NCI-H1417 treated with DMSO at 0.1 percent for 48 hours (cell line): ENCODE measurements at regions not wholly inside any gene's neighbourhood (a gene's known extent, or its start where the extent isn't known, plus 50 kb on each side); places are given as distances from the start of the nearest gene placed in this dataset.
"Not testable (repeated sequence)": the region's sequence is repeated elsewhere in the genome, so short reads cannot be mapped to it uniquely, and the experiment has no call there.

Experiments
- DNase-seq: peaks from one replicate; lab custom pipeline; 2025; lab: John Stamatoyannopoulos, UW

DNA sequence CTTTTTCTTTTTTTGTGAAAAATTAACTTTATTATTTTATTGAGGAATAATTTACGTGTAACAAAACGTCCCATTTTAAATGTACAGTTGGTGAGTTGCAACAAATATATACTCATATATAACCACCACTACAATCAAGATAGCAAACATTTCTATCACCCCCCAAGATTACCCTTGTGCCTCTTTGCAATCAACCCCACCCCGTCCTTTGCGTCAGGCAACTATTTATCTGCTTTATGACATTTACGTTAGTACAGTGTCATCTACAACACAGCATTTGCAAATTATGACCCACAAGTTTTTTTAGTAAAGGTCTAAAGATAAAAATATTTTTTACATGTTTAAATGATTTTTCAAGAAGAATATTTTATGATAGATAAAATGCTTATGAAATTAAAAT lies 485.6 kb upstream of the SOX9 start:
- no peak for DNase-seq

DNA sequence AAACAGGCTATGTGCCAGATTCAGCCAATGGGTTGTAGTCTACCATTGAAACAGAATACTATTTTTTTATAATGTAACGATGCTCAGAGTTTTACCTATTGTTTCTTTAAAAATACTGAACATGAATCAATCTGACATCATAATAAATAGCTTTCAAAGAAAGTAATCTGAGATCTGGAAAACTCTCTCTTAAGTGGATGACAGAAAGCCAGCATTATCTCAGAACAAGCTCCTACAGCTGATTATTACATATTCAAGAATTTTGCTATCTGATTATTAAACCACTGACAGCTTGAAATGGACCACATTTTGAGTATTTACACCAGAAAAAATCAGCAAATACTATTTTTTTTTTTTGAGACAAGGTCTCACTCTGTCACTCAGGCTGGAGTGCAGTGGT lies 484.2 kb upstream of the SOX9 start:
- no peak for DNase-seq

DNA sequence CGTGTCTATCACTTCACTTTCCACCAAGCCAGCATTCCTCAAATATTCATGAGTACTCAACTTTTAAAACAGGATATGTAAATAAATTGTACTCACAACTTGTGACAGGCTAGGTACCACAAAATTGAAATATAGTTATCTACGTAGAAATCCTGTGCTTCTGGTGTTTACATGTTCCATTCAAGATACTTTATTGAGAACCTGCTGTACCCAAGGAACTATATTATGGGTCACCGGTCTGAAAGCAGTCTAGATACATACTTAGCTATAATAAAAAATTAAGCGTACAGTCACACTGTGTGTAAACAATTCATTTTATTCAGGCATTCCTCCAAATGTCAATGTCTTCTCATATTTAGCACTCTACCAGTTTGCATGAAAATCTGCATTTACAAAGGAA lies 482.2 kb upstream of the SOX9 start:
- DNase-seq, result no peak

DNA sequence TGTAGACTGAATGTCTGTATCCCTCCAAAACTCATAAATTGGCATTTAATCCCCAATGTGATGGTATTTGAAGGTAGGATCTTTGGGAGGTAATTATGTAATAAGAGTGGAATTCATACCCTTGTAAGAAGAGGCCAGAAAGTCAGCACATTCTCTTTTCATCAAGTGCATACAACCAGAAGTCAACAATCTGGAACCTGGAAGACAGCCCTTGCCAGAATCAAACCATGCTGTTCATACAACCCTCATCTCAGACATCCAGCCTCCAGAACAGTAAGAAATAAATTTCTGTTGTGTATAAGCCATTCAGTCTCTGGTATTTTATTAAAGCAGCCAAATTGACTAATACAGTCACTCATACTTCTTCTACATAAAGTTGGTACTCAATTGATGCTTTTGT lies 481.0 kb upstream of the SOX9 start:
- no peak for DNase-seq

DNA sequence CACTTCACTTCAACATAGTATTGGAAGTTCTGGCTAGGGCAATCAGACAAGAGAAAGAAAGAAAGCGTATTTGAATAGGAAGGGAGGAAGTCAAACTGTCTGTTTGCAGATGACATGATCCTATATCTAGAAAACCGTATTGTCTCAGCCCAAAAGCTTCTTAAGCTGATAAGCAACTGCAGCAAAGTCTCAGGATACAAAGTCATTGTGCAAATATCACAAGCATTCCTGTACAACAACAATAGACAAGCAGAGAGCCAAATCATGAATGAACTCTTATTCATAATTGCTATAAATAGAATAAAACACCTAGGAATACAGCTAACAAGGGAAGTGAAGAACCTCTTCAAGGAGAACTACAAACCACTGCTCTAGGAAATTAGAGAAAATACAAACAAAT lies 473.9 kb upstream of the SOX9 start:
- not testable (repeated sequence) for DNase-seq

DNA sequence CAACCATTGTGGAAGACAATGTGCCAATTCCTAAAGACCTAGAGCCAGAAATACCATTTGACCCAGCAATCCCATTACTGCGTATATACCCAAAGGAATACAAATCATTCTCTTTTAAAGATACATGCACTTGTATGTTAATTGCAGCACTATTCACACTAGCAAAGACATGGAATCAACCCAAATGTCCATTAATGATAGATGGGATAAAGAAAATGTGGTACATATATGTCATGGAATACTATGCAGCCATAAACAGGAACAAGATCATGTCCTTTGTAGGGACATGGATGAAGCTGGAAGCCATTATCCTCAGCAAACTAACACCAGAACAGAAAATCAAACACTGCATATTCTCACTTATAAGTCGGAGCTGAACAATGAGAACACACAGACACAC lies 472.5 kb upstream of the SOX9 start:
- DNase-seq, result not testable (repeated sequence)

DNA sequence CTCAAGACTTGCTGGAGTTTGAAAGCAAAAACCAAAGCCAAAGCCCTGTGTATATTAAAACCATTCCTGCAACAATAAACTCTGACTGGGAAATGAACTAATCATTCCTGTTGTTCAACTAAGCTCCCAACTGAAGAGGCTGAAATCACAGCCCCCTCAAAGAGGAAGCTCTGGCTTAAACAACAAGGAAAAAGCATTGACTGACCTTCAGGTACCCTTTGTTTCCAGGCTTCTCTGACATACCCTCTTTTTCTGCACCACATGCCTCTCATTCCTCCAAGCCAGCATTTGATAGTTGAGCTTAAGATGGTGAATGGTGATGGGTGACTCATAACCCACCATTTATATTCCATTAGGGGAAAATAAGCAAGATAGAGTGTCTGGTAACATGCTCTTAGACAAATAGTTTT lies 470.9 kb upstream of the SOX9 start:
- no peak for DNase-seq

DNA sequence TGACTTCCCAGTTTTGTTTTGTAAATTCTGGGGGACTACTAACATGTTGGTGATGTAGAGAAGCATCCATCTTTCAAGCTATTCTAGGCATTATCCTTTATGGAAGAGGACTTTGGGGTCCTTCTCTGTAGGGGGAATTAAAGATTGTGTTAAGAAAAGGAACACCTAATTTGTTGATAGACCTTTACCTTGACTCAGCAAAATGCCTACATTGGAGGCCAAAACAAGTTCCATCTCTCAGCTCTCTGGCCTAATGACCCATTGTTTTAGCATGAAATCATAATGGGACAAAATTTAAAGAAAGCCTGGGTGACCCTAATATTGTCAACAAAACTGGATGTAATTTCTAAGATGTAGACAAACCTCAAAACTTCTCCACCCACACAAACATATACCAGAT lies 465.3 kb upstream of the SOX9 start:
- no peak for DNase-seq

DNA sequence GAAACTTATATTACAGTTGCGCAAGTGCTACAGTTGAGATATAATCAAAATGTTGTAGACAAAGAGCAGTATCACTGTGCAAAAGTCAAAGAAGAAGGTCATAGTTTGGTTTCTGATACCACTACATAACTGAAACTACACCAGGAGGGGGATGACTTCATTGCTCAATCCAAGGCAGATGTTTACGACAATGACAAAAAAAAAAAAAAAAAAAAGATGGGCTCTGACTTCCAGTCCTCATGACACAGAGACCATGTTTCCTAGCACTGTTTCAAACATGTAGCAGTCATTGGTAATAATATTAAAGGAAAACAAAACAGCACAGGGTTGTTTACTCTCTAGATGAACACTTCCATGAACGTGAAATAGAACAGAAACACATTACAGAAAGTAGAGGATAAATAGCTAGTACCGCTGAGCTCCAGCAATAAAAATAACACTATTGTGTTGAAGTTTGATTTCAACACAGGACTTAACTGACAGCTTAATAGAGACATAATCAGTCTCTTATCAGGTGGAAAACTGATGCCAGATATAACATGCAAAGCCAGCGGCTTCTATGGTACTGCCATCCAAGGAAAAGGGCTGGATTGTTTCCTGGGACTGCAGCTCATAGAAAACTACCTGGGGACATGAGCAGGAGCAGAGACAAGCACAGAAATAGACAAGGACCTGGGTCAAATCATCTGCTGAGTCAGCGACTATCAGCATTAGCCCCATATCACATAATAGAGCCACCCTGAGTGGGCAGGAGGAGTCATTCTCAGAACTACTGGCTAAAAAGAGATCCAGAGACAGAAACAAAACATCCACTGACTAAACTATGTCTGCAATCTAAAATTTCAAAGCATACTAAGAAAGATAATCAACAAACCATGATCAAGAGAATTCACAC lies 463.6 kb upstream of the SOX9 start:
- no peak for DNase-seq

DNA sequence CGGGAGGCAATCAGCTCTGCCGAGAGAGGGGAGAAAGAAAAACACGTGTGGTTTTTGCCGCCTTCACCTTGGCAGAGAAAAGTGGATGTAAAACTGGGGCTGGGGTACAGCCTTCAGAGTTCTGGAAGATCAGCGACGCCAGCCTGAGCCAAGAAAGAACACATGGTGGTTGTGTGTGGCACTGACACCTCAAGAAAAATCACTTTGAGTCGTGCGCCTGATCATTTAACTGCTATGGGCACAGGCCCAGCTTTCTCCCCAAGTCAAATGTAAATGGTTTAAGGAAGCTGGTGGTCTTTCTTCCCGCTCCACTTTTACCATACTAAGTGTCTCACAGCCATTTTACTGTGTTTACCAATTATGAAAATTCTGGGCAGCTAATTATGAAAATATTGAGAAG lies 461.8 kb upstream of the SOX9 start:
- DNase-seq, result no peak

DNA sequence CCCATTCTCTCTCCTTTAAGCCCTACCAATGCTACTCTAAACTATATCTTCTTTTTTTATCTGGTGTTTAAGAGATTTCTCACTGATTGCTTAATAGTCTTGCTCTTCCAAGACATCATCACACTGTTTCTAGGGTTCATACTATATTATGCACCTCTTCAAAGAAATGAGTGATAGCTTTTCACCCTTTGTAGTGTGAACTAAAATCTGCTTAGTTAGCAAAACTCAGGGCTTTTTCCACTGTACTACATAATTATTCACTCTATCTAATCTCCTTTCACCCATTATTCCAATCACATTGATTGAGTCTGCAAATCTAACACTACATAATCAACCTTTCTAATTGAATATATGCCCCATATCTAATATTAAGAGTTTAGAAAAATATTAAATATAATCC lies 456.0 kb upstream of the SOX9 start:
- no peak for DNase-seq

DNA sequence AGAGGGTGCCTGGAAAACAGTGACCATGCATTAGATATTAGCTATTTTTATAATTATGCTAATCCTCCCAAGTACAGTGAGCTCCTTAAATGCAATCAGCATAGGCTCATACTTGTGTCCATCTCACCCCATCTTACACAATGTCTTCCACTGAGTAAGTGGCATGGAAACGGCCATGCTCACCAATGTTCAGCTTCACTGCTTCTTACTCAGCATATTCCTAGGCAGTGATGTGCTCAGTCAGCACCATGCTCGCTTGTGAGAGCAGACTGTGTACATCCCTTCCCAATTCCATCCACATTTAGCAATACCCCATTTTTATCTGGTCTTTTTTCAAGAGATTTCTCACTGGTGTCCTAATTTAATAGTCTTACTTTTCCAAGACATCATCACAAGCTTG lies 454.8 kb upstream of the SOX9 start:
- DNase-seq, result no peak

DNA sequence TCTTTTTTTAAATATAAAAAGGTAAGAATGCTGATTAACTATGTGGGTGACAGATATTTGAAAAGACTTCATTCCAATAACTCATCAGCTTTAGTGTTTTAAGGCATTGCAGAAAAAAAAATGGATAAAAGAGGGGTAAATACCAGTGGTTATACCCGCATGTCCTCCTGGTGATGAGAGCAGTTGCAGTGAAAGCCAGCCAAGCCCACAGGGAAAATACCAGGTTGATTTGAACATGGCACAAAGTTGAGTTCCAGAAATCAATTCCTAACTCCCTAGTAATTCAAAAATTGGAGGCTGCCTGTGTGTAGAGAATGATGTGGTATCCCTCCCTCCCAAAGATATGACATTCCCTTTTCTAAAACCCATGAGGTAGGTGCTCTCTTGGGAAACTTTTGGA lies 453.2 kb upstream of the SOX9 start:
- DNase-seq, result no peak

DNA sequence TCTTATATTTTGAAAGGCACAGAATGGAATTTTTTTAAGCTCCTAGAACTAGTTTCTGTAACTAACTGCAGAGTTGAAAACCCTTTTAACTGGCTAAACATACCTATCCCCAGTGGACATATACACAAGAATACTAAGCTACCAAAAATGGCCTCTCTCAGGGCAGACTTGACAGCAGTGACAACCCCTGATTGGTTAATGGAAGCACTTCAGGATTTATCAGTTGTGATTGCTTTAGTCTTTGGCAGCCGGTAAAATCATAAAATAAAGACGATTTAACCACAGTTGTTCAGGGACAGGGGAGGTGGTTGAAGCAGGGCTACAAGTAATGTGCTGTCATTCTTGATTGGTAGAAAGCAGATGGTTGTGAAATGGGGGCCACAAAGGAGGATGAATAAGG lies 452.0 kb upstream of the SOX9 start:
- DNase-seq, result no peak

DNA sequence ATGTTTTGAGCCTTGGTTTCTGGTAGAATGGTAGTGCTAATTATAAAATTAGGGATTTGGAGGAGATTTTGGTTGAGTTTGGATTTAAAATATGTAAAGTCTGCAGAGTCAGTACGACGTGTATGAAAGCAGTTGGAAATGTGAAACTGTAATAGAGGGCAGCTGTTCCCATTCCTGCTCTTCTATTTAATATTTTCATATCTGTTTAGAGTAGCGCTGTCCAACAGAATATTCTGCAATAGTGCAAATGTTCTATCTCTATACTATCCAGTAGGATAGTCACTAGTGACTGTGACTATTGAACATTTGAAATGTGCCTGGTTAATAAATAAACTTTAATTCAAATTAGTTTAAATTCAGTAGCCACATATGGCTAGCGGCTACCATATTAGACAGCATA lies 443.4 kb upstream of the SOX9 start:
- DNase-seq, result no peak

DNA sequence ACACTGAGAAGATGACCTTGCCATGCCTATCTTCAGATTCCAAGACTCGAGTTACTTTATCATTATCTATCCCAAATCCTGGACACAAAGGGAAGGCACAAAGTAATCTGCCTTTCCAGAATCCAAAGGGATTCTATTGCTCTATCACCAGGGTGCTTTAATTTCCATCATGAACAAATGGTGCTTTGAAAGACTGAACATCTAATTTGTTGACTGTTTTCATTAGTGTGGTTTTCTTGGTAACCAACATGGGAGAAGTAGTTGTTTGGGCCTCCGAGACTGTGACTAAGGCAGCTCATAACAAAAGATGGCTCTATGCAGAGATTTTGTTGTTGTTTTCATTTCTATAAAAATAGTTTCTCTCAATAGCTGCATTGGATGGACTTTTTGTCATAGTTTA lies 441.0 kb upstream of the SOX9 start:
- no peak for DNase-seq

DNA sequence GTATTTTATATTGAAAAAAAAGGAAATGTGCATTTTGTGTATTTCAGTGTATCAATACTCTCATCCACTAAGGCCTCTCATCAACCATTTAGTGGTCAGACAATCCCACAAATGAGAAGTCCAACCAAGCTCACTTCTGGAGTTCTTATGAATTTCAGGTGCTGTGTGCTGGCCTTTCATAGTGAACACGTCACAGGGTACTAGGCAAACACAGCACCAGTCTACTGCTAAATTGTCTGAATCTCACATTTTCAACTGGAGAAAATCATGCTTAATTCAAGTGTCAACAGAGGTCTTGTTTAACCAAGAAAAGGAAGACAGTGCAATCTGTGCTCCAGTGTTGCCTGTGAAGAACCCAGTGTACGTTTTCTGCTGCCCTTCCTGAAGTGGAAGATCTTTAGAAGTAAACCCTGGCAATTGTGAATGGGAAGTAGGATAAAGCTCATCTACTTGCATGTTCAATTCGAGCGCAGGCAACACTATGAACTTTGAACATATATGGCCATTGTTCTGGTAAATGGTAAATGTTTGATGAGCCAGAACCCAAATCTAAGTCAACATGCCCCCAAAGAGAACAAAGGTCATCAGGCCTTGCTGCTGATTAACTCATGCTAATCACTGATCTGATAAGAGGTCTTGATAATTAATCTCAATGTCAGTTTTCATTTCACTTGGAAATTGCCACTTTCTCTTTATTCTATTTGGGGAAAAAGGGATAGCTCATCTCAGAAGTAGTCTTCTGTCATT lies 439.2 kb upstream of the SOX9 start:
- no peak for DNase-seq

DNA sequence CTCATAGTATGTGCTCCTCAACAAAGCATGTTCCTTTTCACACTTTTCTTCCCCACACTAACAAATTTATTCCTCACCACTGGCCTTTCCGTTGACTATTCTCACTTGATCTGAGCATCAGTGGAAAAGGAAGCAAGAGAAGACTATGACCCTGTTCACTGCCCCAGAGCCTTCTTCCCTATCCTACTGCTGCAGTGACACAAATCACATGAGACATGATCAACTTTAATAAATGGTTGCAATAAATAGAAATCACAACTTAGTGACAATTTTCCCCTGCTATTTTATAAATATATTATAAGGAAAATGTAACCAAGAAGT lies 438.7 kb upstream of the SOX9 start:
- no peak for DNase-seq

DNA sequence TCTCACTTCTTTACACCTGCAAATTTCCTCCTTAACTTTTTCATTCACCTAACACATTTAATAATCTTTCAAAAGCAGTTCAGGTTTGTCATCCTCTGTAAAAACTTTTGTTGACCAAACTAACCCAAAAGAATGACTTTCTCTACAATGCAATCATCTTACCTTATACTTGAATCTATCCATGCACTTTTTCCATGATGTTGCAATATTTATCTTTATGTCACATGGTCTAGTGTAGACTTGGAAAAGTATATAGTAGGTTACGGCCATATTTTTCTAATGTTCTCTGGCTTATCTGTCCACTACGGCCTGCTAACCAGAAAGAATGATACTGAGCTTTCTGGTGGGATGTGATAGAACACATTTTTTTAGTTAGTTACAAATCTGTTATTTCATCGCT lies 431.0 kb upstream of the SOX9 start:
- no peak for DNase-seq

DNA sequence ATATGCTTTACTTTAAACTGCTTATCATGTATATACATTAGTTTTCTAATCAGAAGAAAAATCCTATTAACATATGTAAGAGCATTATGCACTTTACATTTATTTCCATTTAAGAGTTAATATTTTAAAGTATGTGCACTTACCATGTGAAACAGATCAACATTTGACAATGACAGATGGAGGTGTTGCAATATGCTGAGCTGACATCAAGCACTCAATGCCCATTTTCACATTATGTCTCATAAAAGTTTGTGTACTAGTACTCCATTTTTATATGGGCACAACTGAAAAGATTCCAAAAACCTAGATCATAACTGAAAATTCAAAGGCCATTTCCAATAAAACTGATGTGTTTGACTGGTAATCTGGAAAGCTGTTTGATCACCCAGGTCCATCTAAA lies 420.9 kb upstream of the SOX9 start:
- no peak for DNase-seq

DNA sequence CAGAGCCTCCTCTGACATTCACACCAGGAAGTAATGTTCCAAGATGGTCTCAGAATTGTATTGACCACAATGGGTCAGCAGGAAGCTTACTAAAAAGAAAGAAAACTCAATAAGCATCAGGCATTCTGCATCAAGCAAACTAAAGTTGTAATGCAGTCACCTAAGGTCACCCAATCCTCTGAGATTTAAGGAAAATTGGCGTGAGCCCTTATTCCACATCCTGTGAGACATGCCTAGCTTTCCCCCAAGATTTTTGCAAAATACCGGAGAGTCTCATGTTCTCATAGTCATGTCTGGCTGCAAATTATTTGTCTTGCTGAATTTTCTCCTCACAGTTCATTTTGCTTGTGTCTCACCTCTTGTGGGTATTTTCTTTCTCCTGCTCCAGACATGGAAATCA lies 417.1 kb upstream of the SOX9 start:
- no peak for DNase-seq

DNA sequence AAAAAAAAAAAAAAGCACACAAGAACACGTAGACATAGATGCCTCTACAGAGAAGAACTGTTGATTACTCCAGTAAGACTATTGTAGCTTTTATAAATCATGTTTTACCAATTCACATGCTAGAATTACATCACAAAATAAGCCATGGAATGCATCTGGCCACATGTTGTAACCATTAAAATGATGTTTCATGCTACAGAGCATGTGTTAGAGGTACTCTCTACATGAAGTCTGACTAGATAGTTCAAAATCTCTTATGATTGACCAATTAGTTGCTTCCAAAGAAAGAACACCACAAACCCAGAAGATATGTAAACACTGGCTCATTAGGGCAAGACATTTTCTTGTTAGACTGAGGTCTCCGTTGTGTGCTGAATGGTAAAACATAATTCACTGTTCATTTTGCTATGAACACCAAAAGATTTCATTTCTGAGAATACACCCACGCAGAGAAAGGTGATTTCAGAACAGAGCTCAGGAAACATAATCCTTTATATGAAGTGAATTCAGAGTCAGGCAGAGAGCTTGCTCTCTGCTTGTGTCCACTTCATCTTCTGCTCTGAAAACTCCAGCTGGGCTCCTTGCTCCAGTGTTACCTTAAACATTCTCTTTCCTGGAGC lies 411.4 kb upstream of the SOX9 start:
- DNase-seq, result no peak

DNA sequence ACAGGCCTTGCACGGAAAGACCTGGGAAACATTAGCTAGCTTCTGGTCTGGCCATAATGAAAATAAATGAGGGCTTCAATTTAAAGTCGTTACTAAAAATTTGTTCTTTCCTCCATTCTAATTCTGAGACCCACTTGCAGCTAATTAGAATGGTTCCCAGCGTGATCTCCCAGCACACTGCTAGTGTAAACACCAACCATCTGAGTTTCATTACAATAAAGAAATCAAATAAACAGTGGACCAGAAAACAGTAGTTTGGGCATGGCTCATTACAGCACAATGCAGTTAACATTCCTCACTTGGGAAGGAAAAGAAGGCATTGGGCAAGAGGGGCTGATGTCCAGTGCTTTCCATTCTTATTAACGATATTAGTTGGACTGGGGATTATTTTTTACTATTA lies 410.9 kb upstream of the SOX9 start:
- DNase-seq, result peak; percentile 27
